ENCODE measurements at regions not wholly inside any gene's neighbourhood (a gene's known extent, or its start where the extent isn't known, plus 50 kb on each side); places are given as distances from the start of the nearest gene placed in this dataset.

- H3K18ac ChIP-seq (ENCODE audit: low read depth, low read length), result no peak overlapping the region
- no peak overlapping the region for H2BK15ac ChIP-seq (ENCODE audit: low read depth, low read length)
- no peaks in the 10 kb centered on the region for H3K36me3 ChIP-seq (ENCODE audit: control insufficient read depth, insufficient read depth, low read length)
- intact Hi-C loops (cut with micrococcal nuclease), result no loop called here
- no peaks in the 10 kb centered on the region for H3K9me1 ChIP-seq (ENCODE audit: insufficient read depth, low read length)
- in situ Hi-C loops (cut with MboI; ENCODE audit: low sequenced_read_pairs), result no loop called here
- no peak overlapping the region for H2AK9ac ChIP-seq (replicated peaks; ENCODE audit: low read depth, low read length, poor library complexity)
- H4K5ac ChIP-seq (ENCODE audit: low read depth, low read length), result no peak overlapping the region
- H3K23ac ChIP-seq (ENCODE audit: low read depth, low read length), result no peak overlapping the region
- no peak overlapping the region for H2AFZ ChIP-seq (replicated peaks; ENCODE audit: low read length, poor library complexity)
- H3K9me3 ChIP-seq (ENCODE audit: control insufficient read depth, insufficient read depth, low read length), result no peaks in the 10 kb centered on the region
- no peak overlapping the region for H3K4me3 ChIP-seq (ENCODE audit: insufficient read depth, low read depth, low read length)
- H3K79me1 ChIP-seq (ENCODE audit: low read depth in 1 of 2, low read length in 2 of 2), result no peaks in the 10 kb centered on the region
- no peak overlapping the region for H4K8ac ChIP-seq (ENCODE audit: low read depth in 2 of 2, low read length in 2 of 2)
- H2BK5ac ChIP-seq (ENCODE audit: low read depth, low read length, poor library complexity, severe bottlenecking), result no peak overlapping the region
- ChIA-PET CTCF (no interaction called here), POLR2A (ENCODE audit: unreplicated experiment) (no interaction called here)
- no peak overlapping the region for H3K27ac ChIP-seq (ENCODE audit: insufficient read depth, low read length)
- ATAC-seq (ENCODE audit: low read depth), result no peak
- no TSS peak for BruUV-seq (replicated peaks)
- H3K9ac ChIP-seq (ENCODE audit: low read depth, low read length), result no peak overlapping the region
- no peak overlapping the region for H4K91ac ChIP-seq (ENCODE audit: insufficient read depth, low read depth, low read length)
- H2BK120ac ChIP-seq (ENCODE audit: low read depth, low read length), result no peak overlapping the region
- H4K20me1 ChIP-seq (ENCODE audit: insufficient read depth, low read length), result no peaks in the 10 kb centered on the region
- 43% methylated on average over 1 of the region's 5 CpGs; no CpG with 5 or more reads in 1 of the 2 experiments for WGBS, 2 experiments (ENCODE audit: extremely low coverage in 2 of 2, insufficient read length in 1 of 2)
- TF ChIP-seq MAFK (IDR thresholded peaks at IDR 0.05; ENCODE audit: low read depth, low read length) (peak; percentile 81), POLR2A (IDR thresholded peaks at IDR 0.05; ENCODE audit: low read depth, low read length) (no peak)
- no peaks in the 10 kb centered on the region for H3K27me3 ChIP-seq (ENCODE audit: control insufficient read depth, insufficient read depth, low read length)
- H3K4me1 ChIP-seq (ENCODE audit: control insufficient read depth, insufficient read depth, low read length), result no peaks in the 10 kb centered on the region
- no peak for DNase-seq
- H3K14ac ChIP-seq (replicated peaks; ENCODE audit: low read depth, low read length), result no peak overlapping the region
- H3K56ac ChIP-seq (ENCODE audit: extremely low read depth, insufficient read depth, low read length), result no peak overlapping the region
- no peak overlapping the region for H2AK5ac ChIP-seq (ENCODE audit: low read depth, low read length)
- dilution Hi-C loops (cut with HindIII; ENCODE audit: low sequenced_read_pairs, unreplicated experiment), result no loop called here
- no peak overlapping the region for H3K4me2 ChIP-seq (ENCODE audit: low read depth, low read length)
- no peak overlapping the region for H3K4ac ChIP-seq (ENCODE audit: low read depth, low read length)
- H2BK20ac ChIP-seq (ENCODE audit: low read depth, low read length), result no peak overlapping the region
Observed at GRCh38 chr2:21251216-21251980, 127.6 kb downstream of the TDRD15 start.

Data from IMR-90 (cell line).